NCI-H82 (cell line): ENCODE measurements at regions not wholly inside any gene's neighbourhood (a gene's known extent, or its start where the extent isn't known, plus 50 kb on each side); places are given as distances from the start of the nearest gene placed in this dataset.

Experiments used
- DNase-seq: peaks from one replicate; lab custom pipeline; 2025; lab: John Stamatoyannopoulos, UW

DNA sequence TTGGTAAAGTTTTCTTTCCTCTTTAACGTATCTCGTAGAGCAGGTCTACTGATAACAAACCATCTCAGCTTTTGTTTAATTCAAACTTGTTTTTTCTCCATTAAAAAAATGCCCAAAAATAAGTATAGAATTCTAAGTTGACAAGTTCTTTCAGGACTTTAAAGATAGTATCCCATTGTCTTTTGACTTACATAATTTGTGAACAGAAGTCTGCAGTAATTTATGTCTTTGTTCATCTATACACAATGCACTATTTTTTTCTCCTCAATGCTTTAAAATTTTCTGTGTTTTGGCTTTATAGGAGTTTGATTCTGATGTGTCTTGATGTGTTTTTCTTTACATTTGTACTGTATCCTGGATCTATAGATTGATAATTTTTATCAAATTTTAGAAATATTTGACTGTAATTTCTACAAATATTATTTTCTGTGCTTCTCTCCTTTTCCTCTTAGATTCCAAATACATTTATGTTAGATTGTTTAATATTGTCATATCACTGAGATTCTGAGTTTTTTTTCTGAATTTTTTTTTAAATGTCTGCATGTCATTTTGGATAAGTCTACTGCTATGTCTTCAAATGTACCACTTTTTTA lies 143.3 kb downstream of the FTCDNL1 start:
- no peak for DNase-seq

DNA sequence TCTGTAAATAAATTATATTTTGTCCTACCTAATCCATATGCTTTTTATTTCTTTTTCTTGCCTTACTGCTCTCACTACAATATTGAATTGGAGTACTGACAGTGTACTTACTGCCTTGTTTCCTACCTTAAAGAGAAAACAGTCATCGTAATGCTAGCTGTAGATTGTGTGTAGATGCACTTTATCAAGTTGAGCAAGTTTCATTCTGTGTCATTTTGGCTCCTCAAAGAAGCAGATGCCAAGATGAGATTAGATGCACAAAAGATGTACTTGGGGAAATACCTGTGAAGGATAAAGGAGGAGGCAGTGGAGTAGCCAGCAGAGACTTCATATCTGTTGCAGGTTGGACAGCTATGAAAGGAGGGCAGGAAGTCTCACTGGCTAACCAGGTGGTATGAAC lies 145.5 kb downstream of the FTCDNL1 start:
- no peak for DNase-seq

DNA sequence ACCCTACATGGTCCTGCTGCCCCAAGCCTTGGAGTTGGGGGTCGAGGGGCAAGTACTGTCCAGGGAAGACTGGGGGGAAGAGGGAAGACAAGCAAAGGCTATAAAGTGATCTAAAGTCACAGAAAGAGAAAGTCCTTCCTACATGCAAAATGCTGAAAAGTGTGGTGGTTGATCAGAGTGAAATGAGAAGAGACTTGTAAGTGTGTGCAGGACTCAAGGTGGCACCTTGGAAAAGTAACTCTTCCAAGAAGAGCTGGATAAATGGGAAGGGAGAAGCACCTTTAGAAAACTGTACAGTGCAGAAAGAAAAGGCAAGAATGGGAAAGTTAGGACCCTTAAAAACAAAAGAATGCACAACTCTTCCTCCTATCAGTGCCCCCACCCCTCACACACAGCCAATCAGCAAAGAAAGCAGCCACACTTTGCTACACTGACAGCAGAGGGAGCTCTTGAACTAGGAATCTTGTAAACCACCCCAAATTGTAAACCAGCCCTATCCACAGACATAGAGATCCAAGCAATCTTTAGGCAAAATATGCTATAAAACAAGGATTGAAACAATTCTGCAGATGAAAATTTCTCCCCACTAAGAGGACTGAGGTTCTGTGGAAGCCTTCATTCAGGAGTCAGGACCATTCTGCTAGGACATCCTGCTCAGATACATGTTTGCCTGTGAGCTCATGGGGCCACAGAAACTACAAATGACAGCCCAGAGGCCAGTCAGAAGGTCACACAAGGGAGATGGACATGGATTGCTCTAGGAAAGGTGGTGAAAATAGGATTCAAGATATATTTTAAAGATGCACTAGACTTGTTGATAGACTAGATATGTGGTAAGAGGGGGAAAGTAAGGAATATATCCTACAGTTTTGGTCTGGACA lies 146.4 kb downstream of the FTCDNL1 start:
- peak; percentile 80 for DNase-seq

DNA sequence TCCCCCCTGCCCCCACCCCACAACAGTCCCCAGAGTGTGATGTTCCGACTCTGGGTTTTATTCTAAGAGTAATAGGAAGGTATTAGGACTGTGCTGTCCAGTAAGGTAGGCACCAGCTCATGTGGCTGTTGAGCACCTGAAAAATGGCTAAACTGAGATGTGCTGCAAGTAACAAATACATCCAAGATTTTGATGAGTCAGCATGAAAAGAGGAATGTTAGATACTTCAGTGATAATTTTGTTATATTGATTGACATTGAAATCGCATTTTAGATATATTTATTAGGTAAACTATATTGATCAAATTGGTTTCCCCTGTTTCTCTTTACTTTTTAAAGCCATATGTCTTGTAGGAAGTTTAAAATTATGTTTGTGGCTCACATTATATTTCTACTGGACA lies 147.8 kb downstream of the FTCDNL1 start:
- DNase-seq = no peak

DNA sequence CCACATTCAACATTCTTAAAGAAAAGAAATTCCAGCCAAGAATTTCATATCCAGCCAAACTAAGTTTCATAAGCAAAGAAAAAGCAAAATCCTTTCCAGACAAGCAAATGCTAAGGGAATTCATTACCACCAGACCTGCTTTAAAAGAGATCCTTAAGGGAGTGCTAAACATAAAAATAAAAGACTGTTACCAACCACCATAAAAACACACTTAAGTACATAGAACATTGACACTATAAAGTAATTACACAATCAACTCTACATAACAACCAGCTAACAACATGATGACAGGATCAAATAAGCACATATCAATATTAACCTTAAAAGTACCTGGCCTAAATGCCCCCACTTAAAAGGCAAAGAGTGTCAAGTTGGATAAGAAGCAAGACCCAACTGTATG lies 153.5 kb downstream of the FTCDNL1 start:
- no peak for DNase-seq

DNA sequence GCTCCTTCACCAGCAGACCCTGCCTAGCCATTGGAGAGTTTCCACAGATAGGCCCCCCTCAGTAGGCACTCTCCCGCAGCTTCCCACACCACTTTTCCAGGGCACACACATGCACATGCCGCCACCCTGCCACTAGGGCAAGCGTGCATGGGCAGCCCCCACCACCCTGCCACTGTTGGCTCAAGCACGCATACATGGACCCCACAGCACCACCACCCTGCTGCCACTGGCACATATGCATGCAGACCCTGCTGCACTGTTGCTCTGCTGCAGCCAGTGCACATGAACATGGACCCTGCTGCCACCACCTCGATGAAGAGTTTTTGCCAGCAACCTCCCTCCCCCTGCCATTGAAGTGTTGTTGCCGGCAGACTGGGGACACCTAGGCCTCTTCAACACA lies 154.9 kb downstream of the FTCDNL1 start:
- no peak for DNase-seq

DNA sequence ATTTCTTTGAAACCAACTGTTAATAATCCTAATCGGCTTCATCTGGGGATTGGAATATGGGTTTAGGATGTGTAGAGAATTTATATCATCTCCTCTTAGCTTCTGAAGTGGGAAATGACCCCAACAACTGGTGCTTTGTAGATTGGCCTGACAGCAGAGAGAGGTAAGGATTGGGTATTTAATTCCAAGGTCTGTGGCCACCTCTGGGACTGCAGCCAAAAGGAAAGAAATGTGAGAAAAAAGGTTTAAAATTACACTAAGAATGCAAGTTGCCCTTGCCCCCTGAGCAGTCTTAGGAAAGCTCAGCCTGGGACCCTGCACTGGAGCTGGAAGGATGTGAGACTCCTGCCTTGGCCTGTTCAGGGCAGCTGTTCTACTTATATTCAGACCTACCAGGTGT lies 157.1 kb downstream of the FTCDNL1 start:
- peak; percentile 23 for DNase-seq

DNA sequence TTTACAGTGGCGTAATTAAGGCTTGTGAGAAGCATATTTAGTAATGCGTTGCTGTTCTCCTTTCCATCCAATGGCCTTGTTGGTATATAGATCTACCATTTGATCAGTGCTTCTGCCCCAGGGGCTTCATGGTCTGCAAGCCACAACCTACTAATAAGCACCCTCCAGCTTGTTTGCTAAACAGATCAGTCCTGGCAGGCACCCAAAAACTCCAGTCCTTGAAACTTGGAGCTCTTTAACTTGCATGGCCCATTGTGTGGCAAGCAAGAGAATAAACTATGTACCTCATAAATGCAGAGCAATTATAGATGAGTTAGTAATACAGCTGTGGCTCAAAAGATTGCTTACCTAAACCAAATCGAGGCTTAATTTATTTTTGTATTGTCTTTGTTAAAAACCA lies 158.5 kb downstream of the FTCDNL1 start:
- DNase-seq = peak; percentile 60

DNA sequence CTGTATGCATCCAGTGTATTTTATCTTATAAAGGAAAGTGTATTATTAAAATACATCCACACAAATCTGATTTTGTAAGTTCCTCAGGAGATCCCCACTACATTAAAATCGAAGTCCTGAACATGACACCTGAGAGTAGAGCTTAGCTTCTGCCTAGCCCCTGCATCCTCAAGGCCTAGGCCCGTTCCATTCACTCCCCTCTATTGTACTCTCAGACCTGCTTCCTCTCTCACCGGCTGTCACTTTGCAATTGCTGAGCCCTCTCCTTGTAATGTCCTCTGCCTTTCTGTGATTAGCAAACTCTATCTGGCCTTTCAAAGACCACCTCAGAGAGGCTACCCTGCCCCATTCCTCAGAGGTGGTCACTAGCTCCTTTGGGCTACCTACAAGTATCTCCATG lies 160.8 kb downstream of the FTCDNL1 start:
- DNase-seq = no peak

DNA sequence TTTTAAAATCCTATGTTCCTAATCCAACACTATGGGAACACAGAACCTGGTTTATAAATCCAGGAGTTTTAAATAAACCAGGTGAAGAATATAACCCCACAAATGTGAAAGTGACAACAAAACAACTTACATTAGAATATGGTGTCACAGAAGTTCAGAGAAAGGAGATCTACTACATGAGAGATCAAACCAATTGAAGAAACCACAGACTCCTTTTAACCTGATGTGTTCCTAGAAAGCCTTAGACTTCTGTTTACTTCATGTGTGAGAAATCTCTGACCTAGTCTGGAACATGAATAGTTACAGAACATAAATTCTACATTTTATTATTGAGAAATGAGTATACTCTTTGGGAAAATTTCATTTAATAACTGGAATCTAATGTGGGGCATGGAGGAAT lies 165.3 kb downstream of the FTCDNL1 start:
- no peak for DNase-seq

DNA sequence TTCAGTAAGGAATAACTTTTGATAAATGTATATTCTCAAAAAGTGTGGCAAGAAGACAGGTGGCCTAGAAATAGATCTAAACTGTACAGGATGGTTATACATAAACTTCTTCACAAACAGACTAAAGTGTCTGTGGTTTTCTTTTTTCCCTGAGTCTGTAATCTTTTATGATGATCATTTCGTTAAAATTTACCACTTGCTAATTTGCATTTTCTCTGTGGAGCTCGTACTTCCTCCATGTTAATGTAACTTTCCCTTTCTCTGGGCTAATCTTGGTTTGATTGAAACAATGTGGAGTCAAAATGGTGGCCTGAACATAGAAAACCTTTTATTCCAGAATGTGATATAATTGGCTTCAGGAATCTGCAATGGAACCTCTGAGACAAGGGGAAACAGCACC lies 166.2 kb downstream of the FTCDNL1 start:
- DNase-seq = no peak

DNA sequence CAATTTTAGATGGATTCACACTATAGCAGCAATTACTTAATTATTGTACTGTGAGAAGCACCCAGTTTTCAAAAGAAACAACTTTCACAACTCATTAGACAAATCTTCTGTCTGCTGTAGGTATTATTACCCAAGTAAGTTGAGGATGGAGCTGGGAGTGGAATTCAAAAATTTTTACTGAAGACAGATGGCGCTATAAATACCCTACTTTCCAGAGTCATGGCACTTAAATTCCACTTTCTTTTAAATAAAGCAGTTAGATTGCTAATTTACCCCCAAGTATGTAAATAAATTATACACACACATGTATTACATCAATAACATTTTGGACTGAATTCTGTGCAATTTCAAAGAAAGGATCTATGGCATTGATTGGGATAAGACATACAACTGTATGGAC lies 166.8 kb downstream of the FTCDNL1 start:
- no peak for DNase-seq

DNA sequence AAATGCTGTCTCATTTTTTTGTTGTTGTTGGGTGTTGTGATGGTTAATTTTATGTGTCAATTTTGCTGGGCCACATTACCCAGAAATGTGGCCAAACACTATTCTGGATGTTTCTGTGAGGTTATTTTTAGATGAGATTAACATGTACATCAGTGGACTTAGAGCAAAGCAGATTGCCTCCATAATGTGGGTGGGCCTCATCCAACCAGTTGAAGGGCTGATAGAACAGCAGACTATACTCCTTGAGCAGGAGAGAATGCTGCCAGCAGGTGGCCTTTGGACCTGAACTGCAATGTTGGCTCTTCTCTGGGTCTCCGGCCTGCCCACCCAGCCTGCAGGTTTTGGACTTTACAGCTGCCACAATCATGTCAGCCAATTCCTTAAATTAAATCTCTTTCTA lies 169.0 kb downstream of the FTCDNL1 start:
- DNase-seq = no peak

DNA sequence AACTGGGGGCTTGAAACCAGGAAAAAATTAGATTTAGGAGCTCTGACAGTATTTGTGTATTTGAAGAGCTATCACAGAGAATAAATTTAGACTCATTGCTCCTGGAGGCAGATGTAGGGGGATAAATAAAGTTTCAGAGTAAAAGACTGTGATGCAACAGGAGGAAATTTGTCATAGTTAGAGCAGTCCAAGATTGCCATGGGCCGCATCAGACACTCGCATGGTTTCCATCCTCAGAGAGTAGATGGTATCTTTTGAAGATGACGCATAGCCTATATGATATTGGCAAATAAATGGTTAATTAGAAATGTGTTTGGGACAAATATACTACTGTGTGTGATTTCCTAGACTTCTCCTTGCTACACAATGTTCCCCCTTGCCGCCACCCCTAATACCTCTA lies 170.5 kb downstream of the FTCDNL1 start:
- DNase-seq = no peak

DNA sequence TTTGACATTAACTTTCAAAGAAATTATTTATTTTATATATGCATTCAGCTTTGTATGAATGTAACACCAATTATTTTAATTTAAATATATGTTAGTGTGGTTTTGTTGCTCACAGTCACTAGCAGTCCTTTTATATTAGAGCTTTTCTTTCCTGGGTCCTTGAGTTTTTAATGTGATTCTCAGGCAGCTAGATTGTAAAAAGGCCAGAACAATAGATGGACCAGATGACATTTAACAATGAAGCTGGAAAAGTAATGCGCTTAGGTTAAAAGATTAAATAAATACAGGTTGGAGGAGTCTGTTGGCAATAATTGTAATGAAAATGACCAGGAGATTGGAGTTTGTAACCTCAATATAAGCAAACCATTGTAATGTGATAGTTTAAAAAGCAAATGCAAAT lies 171.1 kb downstream of the FTCDNL1 start:
- DNase-seq = no peak

DNA sequence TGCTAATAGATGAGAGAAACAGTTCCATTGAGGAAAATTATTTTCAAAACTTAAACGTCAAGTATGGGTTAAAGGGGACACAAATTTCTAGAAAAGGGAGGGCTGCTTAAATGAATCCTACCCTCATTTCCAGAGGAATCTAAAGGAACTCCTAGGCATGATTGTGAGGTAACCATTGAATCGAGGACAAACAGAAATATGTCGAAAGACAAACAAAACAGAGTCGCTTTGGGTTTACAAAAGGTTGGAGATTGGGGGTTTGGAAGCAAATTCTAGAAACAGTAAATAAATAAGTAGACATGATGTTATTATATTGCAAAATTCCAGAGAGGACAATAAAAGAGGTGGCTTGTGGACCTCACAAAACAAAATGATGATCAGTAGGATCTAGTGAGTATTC lies 173.1 kb downstream of the FTCDNL1 start:
- DNase-seq = no peak

DNA sequence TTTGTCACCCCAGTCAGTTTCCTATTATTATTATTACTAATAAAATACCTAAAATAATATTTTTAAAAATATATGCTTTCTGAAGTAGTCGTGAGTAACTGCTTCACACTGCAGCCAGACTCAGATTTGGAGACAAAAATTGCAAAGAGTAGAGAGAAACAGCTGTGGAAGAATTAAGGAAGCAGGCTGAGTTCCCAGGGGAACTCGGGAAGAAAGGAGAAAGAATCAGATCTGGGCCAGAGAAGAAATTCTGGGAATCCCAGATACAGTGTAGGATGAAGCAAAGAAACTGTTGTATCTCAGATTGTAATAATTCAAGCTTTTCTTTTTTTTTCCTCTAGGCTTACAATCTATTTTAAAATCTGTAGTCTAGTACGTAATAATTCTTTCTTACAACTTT lies 182.3 kb downstream of the FTCDNL1 start:
- no peak for DNase-seq

DNA sequence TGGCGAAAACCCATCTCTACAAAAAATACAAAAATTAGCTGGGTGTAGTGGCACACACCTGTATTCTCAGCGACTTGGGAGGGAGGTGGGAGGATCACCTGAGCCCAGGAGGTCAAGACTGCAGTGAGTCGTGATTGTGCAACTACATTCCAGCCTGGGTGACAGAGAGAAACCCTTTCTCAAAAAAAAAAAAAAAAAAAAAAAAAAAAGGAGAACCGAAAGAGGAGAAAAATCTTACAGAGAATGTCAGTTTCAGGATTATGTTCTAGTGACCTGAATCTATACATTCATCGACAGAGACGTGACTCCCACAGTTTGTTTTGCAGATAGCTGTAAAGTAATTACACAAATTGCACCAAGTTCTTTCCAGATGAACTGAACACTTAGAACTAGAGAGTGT lies 187.8 kb downstream of the FTCDNL1 start:
- no peak for DNase-seq

DNA sequence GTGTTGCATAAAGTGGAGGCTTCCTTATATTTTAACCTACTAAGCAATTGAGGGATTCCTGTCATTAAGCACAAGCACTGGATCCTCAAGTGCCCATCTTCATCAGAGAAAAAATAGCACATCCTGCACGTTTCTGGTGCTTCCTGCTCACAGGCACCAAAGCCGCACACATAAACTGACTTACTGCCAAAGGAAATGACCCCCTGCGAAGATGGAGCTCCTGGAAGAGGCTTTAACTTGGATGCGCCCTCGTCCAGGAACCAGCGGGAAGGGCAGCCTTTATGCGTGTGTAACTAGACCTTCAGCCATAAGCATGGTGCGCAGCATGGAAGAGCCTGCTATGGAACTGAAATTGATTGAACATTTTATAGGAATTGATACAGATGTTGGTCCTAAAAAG lies 188.7 kb downstream of the FTCDNL1 start:
- DNase-seq = no peak

DNA sequence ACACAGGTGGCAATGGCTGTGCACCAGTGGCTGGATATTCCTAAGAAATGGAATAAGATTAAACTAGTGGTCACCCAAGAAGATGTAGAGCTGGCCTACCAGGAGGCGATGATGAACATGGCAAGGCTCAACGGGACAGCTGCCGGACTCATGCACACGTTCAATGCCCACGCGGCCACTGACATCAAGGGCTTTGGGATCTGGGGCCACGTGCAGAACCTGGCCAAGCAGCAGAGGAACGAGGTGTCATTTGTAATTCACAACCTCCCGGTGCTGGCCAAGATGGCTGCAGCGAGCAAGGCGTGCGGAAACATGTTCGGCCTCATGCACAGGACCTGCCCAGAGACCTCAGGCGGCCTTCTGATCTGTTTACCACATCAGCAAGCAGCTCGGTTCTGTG lies 190.8 kb downstream of the FTCDNL1 start:
- DNase-seq = no peak

DNA sequence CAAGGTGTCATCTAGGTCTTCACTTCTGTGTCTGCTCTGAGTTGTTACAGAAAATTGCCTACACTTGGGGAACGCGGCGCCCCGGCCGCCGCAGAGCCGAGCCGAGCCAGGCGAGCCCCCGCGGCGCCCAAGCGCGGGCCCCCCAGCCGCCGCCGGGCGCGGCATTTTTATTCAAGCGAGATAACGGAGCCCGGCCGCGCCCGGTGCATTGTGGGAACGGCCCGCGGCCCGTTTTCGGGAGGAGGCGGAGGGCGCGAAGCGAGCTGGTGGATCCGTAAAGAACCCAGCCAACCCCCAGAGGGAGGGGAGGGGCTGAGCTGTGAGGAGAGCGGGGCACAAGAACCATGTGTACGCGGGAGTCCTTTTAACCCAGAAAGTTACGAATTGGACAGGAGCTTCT lies 191.8 kb downstream of the FTCDNL1 start:
- DNase-seq = peak; percentile 57

DNA sequence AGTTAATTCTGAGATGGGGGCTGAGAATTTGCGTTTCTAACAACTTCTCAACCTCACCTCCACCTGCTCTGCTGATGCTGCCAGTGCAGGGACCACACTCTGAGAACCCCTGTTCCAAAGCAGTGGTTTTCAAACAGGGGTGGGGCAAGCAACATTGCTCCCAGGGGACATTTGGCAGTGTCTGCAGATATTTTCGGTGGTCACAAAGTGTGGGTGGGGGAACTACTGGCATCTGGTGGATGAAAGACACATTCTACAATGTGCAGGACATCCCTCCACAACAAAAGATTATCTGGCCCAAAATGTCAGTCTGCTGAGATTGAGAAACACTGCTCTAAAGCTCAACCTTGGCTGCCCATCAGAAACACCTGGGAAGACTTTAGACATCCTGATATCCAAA lies 188.7 kb upstream of the SATB2 start:
- DNase-seq = no peak

DNA sequence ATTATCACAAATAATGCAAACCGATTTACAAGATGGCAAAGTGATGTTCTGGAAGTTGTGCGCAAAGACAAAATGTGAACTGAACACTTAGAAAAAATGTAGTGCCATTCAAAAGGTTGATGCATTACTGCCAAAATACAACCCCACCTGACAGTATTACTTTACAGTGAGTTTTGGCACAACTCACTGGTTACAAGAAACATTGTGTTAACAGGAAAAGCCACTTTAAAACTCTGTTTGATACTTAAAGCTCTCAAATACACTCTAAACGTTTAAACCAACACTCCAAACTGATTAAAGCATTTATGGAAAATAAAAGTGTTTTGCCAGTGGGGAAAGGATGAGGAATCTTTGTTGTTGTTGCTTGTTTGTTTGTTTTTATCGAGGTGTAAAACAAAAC lies 173.4 kb upstream of the SATB2 start:
- DNase-seq = no peak

DNA sequence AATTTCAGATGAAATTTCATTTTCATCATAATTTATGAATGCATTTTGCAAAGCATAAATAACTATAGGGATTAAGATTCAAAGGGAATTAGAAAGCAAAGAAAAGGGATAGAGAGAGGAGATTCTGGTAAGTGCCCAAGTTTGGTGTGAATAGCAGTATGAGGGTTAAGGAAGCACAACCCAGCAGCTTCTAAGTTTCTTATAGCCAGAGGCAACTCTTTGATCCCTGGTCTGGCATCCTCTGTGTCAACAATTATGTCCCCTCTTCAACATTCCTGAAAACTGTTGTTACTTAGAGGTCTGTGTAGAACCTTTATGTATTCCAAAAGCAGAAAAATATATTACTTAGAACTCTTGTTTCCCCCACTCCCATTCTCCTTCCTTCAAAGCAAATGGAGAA lies 171.6 kb upstream of the SATB2 start:
- DNase-seq = no peak
